Heart left ventricle (tissue), 16 donors: ENCODE measurements at regions not wholly inside any gene's neighbourhood (a gene's known extent, or its start where the extent isn't known, plus 50 kb on each side); places are given as distances from the start of the nearest gene placed in this dataset.

Experiments used
- ATAC-seq, 4 donors: fragments of 200-7000 bp; cut with Tn5 transposase; one replicate each; pipeline ENCODE4 v1.9.1; 2020 to 2022; ENCODE audit warnings: moderate library complexity in 4 of 4, mild to moderate bottlenecking in 3 of 4, moderate number of reproducible peaks in 1 of 4
- DNase-seq, 5 donors: peaks; one replicate each; pipeline ENCODE4 v3.0.0-alpha.2; 2020
- H3K27ac ChIP-seq, 12 donors: fragments of 200-600 bp; sonication (generic) in 4 of 12; one replicate each; pipeline versions ENCODE4 v1.5.0 to v1.8.0; 2016 to 2022; ENCODE audit warnings: mild to moderate bottlenecking in 2 of 12
- H3K27me3 ChIP-seq, 9 donors: fragments of 200-600 bp; sonication (generic) in 2 of 9; one replicate each; pipeline versions ENCODE4 v1.5.1 to v1.8.0; 2016 to 2022; ENCODE audit warnings: mild to moderate bottlenecking in 3 of 9
- H3K36me3 ChIP-seq, 9 donors: fragments of 200-600 bp; sonication (generic) in 2 of 9; one replicate each; pipeline versions ENCODE4 v1.5.0 to v1.8.0; 2018 to 2022; ENCODE audit warnings: mild to moderate bottlenecking in 2 of 9
- H3K4me1 ChIP-seq, 12 donors: fragments of 200-600 bp; sonication (generic) in 4 of 12; one replicate each; pipeline versions ENCODE4 v1.5.0 to v1.8.0; 2016 to 2022; ENCODE audit warnings: mild to moderate bottlenecking in 3 of 12
- H3K4me3 ChIP-seq, 12 donors: fragments of 200-600 bp; sonication (generic) in 4 of 12; one replicate each; pipeline versions ENCODE4 v1.5.0 to v1.8.0; 2017 to 2022; ENCODE audit warnings: mild to moderate bottlenecking in 9 of 12, moderate library complexity in 4 of 12
- H3K9me3 ChIP-seq, 12 donors: fragments of 200-600 bp; sonication (generic) in 4 of 12; one replicate each; pipeline versions ENCODE4 v1.5.0 to v1.8.0; 2016 to 2022; ENCODE audit warnings: mild to moderate bottlenecking in 1 of 12
- CTCF ChIP-seq, 12 donors: fragments of 200-600 bp; sonication (generic) in 4 of 12; IDR thresholded peaks; one replicate each; pipeline versions ENCODE4 v1.5.0 to v1.8.0; 2018 to 2022; ENCODE audit warnings: antibody characterized with exemption in 12 of 12, mild to moderate bottlenecking in 5 of 12
- POLR2A ChIP-seq, 2 donors: fragments of 450-650 bp; IDR thresholded peaks; one replicate each; pipeline ENCODE4 v1.6.1; 2017; ENCODE audit warnings: antibody characterized with exemption in 2 of 2, mild to moderate bottlenecking in 2 of 2, moderate library complexity in 2 of 2
- WGBS, 4 donors: extraction: QIAGEN DNeasy Blood & Tissue Kit in 2 of 4; methylation state at CpG; one replicate each; pipeline versions ENCODE4 v1.1.5 to v1.1.7; 2013 to 2018; 5-methylcytosine and 5-hydroxymethylcytosine counted together
- intact Hi-C, 10 donors: fragments of 100-400 bp; cut with DNase I; formaldehyde crosslinking; loops; one replicate each; pipeline versions ENCODE4 v1.11.1 to v1.14.2; 2022
- donor health status: ischemic (EF 13 %, LVEDD 7.1; RV severe dilation, severe dysfunction).
- donor health status: healthy with polysubstance abuse.
- donor health status: DM: no; HTN: yes; CAD: no.
- donor health status: DM: no; HTN: no; CAD: no.
- donor health status: ischemic (EF 25% LVEDD 6.9; RV normal size, moderate dysfunction).
- donor health status: ischemic (EF 25% LVEDD 5.7; RV mildly dilated, moderate dysfunction).
- donor health status: healthy.
- donor health status: DM: yes; HTN: yes; CAD: no.
- donor health status: ischemic (EF 35%, LVEDD 5.7; RV mildly dilated, moderate dysfunction).
- donor health status: nonischemic (EF 11% LVEDD 7.7; RV severe dilation, severe dysfunction).
- donor health status: DM: yes; HTN: yes; CAD: no.
- donor health status: PGD.
- donor health status: ischemic (EF 29% LVEDD 5.4; RV normal size, mild dysfunction).
- donor health status: nonischemic (EF 23%, LVEDD 6.1; RV moderate dilation, normal function).

DNA sequence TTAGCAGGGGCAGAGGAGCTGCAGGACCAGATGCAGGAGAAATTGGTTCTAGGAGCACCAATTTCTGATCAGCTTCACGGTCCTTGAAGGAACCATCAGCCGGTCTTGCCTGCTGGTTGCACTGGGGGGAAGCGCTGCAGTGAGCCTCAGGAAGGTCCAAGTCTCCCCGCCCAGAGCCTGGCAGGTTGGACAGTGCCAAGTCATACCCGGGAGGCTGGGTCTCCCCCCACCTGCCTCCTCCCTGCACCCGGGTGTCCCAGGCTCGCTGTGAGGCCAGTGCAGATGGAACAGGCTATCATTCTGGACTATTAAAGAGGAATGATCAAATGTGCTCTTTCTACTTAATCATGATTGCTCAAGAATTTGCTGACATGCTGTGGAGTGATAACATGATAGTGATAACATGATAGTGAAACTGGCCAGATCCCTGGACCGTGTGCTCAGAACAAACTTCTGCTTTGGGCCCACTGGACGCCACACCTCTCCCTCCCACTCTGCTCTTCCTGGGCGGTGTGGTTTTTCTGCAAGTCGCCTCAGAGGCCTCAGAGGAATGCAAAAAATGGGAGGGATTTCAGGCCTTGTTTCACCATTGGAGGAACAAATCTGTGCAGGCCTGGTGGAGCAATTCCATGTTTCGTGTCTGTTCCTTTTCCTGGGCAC, 236.0 kb downstream of the IRF8 start:
- H3K36me3 ChIP-seq = no peaks in the 10 kb centered on the region
- intact Hi-C loops = no loop called here
- H3K27me3 ChIP-seq = peaks cover 0 to 25% (median 2%) of the 10 kb centered on the region in 9 donors
- H3K4me1 ChIP-seq = no peaks in the 10 kb centered on the region
- no peak overlapping the region for H3K4me3 ChIP-seq
- no peak for TF ChIP-seq CTCF (IDR thresholded peaks at IDR 0.05)
- TF ChIP-seq POLR2A (IDR thresholded peaks at IDR 0.05) = no peak
- ATAC-seq = no peak
- no peak overlapping the region for H3K27ac ChIP-seq
- no peak for DNase-seq
- H3K9me3 ChIP-seq = no peaks in the 10 kb centered on the region
- whole genome bisulfite sequencing, 4 donors = 50 to 64% (median 55%) methylated on average over 12 of the region's 12 CpGs

DNA sequence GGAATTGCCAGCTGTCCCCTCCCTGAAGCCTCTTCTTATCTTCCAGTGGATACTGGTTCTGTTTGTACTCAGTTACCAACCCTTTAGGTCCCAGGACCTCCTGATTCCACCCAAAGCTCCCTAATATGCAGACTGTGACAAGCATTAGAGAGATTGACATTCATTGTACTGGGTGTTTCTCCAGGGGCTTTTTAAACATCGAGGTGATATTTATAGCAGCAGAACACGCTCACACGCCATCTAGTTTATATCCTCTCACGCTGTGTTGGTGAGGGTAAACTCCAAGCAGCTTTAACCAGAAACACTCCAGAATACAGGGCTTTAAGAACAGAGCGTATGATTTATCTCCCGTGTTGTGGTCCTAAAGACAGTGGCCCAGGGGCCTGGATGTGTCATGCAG, 238.4 kb downstream of the IRF8 start:
- Histone ChIP-seq H3K36me3 (no peaks in the 10 kb centered on the region), H3K4me3 (no peak overlapping the region), H3K27ac (no peak overlapping the region), H3K27me3 (peaks cover 0 to 28% (median 2%) of the 10 kb centered on the region in 9 donors), H3K9me3 (no peaks in the 10 kb centered on the region), H3K4me1 (no peaks in the 10 kb centered on the region)
- WGBS, 4 donors = 35 to 52% (median 44%) methylated on average over 6 of the region's 6 CpGs
- ATAC-seq (no peak), DNase-seq (no peak)
- TF ChIP-seq CTCF (IDR thresholded peaks at IDR 0.05) = no peak
- no peak for TF ChIP-seq POLR2A (IDR thresholded peaks at IDR 0.05)
- intact Hi-C loops = no loop called here

DNA sequence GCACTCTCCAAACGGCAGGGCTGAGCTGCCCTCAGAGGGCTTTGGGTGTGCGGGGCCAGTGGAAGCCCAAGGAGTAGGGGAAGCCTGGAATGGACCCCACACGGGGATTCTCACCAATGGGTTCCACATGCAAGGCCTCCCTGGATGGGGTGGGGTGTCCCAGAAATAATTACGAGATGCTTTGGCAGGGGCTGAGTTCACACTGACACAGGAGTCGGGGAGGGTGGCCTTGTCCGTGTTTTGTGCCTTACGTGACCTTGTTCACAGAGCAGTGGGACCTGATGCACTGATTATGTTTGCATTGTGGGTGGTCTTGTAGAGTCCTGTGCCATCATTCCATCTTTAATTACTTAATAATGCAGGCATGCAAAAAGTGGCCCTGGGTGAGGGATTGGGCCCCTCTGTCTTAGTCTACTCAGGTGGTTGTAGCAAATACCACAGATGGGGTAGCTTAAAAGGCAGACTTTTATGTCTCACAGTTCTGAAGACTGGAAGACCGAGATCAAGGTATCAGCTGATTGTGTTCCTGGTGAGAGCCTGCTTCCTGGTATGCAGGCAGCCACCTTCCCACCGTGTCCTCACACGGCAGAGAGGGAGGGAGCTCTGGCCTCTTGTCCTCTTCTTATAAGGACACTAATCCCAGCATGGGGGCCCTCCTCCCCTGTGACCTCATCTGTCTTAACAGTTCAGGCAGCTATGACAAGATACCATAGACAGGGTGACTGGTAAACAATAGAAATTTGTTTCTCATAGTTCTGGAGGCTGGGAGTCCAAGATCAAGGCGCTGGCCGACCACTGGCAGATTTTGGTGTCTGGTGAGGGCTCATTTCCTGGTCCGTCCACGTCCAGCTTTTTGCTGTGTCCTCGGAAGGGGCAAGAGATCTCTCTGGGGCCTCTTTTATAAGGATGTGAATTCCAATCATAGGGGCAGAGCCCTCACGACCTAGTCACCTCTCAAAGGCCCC, 239.4 kb downstream of the IRF8 start:
- H3K27ac ChIP-seq = no peak overlapping the region
- H3K4me1 ChIP-seq = no peaks in the 10 kb centered on the region
- no peaks in the 10 kb centered on the region for H3K36me3 ChIP-seq
- intact Hi-C loops = no loop called here
- H3K4me3 ChIP-seq = no peak overlapping the region
- no peaks in the 10 kb centered on the region for H3K9me3 ChIP-seq
- ATAC-seq = no peak
- H3K27me3 ChIP-seq = peaks cover 0 to 27% (median 2%) of the 10 kb centered on the region in 9 donors
- TF ChIP-seq CTCF (IDR thresholded peaks at IDR 0.05) (no peak), POLR2A (IDR thresholded peaks at IDR 0.05) (no peak)
- DNase-seq = no peak
- WGBS, 4 donors = 76 to 81% (median 80%) methylated on average over 15 to 16 of the region's 16 CpGs

DNA sequence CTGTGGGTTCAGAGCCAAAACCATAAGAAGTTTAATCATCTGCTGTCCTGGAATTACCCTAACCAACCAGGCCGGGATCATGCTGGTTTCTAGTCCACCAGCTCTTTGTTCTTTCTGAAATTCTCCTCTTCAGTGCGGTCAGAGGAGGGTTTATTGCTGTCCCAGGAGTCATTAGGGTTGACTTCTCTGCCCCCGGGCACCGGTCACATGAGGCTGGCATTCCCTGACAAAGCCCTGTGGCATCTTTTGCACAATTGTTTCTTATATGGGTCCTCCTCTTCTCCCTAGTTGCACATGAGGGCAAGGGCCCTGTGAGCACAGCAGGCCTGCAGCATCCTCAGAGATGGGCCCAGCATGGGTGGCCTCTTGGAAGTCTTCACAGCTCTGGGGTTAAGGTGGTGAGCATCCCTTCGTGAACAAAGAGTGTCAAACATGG, 243.9 kb downstream of the IRF8 start:
- intact Hi-C loops = no loop called here
- Histone ChIP-seq H3K36me3 (no peaks in the 10 kb centered on the region), H3K9me3 (peaks cover 0 to 4% (median 0%) of the 10 kb centered on the region in 12 donors), H3K4me3 (no peak overlapping the region), H3K27ac (no peak overlapping the region), H3K27me3 (peaks cover 0 to 17% (median 0%) of the 10 kb centered on the region in 9 donors), H3K4me1 (no peaks in the 10 kb centered on the region)
- DNase-seq = no peak
- TF ChIP-seq CTCF (IDR thresholded peaks at IDR 0.05) = no peak
- no peak for TF ChIP-seq POLR2A (IDR thresholded peaks at IDR 0.05)
- WGBS, 4 donors = 84 to 89% (median 87%) methylated on average over 5 of the region's 5 CpGs
- ATAC-seq = no peak
